Lower leg skin (tissue), 3 donors: ENCODE measurements at regions not wholly inside any gene's neighbourhood (a gene's known extent, or its start where the extent isn't known, plus 50 kb on each side); places are given as distances from the start of the nearest gene placed in this dataset.

Source experiments
- POLR2A ChIP-seq, 2 donors: fragments of 450-650 bp; IDR thresholded peaks; one replicate each; pipeline ENCODE4 v1.6.1; 2016 to 2017; ENCODE audit warnings: antibody characterized with exemption in 2 of 2, mild to moderate bottlenecking in 1 of 2, moderate library complexity in 1 of 2
- TF ChIP-seq, protein P1 (sequence below), 3 donors: fragments of 450-650 bp; IDR thresholded peaks; one replicate each; pipeline ENCODE4 v1.5.1; 2016; ENCODE audit warnings: antibody characterized with exemption in 3 of 3, mild to moderate bottlenecking in 3 of 3, moderate library complexity in 2 of 3

DNA sequence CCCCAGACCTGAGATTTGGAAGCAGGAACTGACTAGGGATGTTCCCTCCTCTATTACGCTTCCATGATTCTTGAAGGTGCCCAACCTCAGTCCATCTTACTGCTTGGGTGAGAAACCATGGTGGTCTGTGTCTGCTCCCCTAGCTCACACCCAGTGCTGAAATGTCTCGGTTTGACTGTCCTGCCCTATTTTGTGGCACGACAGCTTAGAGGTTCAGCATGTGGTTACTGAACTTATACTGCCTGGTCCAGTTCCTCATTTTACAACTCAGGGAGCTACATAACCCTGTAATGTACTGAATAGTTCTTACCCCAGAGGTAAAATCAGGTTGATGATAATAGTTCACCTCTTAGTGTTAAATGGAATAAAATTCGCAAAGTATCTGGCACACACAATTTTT lies 203.1 kb downstream of the RBM46 start:
- TF ChIP-seq, protein P1, sequence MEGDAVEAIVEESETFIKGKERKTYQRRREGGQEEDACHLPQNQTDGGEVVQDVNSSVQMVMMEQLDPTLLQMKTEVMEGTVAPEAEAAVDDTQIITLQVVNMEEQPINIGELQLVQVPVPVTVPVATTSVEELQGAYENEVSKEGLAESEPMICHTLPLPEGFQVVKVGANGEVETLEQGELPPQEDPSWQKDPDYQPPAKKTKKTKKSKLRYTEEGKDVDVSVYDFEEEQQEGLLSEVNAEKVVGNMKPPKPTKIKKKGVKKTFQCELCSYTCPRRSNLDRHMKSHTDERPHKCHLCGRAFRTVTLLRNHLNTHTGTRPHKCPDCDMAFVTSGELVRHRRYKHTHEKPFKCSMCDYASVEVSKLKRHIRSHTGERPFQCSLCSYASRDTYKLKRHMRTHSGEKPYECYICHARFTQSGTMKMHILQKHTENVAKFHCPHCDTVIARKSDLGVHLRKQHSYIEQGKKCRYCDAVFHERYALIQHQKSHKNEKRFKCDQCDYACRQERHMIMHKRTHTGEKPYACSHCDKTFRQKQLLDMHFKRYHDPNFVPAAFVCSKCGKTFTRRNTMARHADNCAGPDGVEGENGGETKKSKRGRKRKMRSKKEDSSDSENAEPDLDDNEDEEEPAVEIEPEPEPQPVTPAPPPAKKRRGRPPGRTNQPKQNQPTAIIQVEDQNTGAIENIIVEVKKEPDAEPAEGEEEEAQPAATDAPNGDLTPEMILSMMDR (IDR thresholded peaks at IDR 0.05): no peak
- no peak for TF ChIP-seq POLR2A (IDR thresholded peaks at IDR 0.05)
